WTC11 (cell line): ENCODE measurements at regions not wholly inside any gene's neighbourhood (a gene's known extent, or its start where the extent isn't known, plus 50 kb on each side); places are given as distances from the start of the nearest gene placed in this dataset.

Source experiments
- ATAC-seq: fragments of 200-7000 bp; cut with Tn5 transposase; 2 replicates; pipeline ENCODE4 v1.10.0; 2021; ENCODE audit warnings: mild to moderate bottlenecking, moderate library complexity
- CTCF ChIA-PET: fragments of 300-600 bp; sonication (Branson Sonifier 250); formaldehyde crosslinking; loops from one replicate; lab custom pipeline; 2021; ENCODE audit warnings: antibody characterized with exemption; lab: Charles Lee
- POLR2A ChIA-PET: fragments of 350-600 bp; sonication (Branson Sonifier 250); formaldehyde crosslinking; loops from one replicate; lab custom pipeline; 2021; ENCODE audit warnings: antibody characterized with exemption; lab: Charles Lee
- DNase-seq: peaks from one replicate; pipeline ENCODE4 v3.0.0; 2021; ENCODE audit warnings: low spot score
- H3K27ac Mint-ChIP-seq: 2 replicates; pipeline ENCODE4 v1.8.0; 2021; ENCODE audit warnings: mixed read lengths
- H3K27me3 Mint-ChIP-seq: 2 replicates; pipeline ENCODE4 v1.8.0; 2021; ENCODE audit warnings: low read depth, mild to moderate bottlenecking, moderate library complexity, mixed read lengths
- H3K36me3 Mint-ChIP-seq: 2 replicates; pipeline ENCODE4 v1.8.0; 2021; ENCODE audit warnings: mixed read lengths
- H3K4me1 Mint-ChIP-seq: 2 replicates; pipeline ENCODE4 v1.8.0; 2022; ENCODE audit warnings: mixed read lengths
- H3K4me3 Mint-ChIP-seq: 2 replicates; pipeline ENCODE4 v1.8.0; 2021; ENCODE audit warnings: mild to moderate bottlenecking, moderate library complexity, mixed read lengths
- H3K9me3 Mint-ChIP-seq: 2 replicates; pipeline ENCODE4 v1.8.0; 2021; ENCODE audit warnings: mixed read lengths
- ATF3 ChIP-seq: sonication (generic); formaldehyde crosslinking; conservative IDR thresholded peaks from 2 replicates; pipeline ENCODE4 v1.8.1; 2022; ENCODE audit warnings: mild to moderate bottlenecking, missing genetic modification reagents
- ATF6 ChIP-seq: sonication (generic); formaldehyde crosslinking; IDR thresholded peaks from 2 replicates; pipeline ENCODE4 v1.8.1; 2023; ENCODE audit warnings: mild to moderate bottlenecking, missing genetic modification reagents
- CREM ChIP-seq: sonication (generic); formaldehyde crosslinking; IDR thresholded peaks from 2 replicates; pipeline ENCODE4 v1.8.1; 2022; ENCODE audit warnings: mild to moderate bottlenecking, missing genetic modification reagents, moderate library complexity
- E2F5 ChIP-seq: sonication (generic); formaldehyde crosslinking; IDR thresholded peaks from 2 replicates; pipeline ENCODE4 v1.8.1; 2022; ENCODE audit warnings: mild to moderate bottlenecking, moderate library complexity, missing genetic modification reagents
- GABPB1 ChIP-seq: sonication (generic); formaldehyde crosslinking; IDR thresholded peaks from 2 replicates; pipeline ENCODE4 v1.8.1; 2023; ENCODE audit warnings: mild to moderate bottlenecking, missing genetic modification reagents
- GRHL2 ChIP-seq: fragments of 250-450 bp; sonication (Bioruptor Pico); IDR thresholded peaks from 2 replicates; pipeline ENCODE4 v1.8.0; 2022; ENCODE audit warnings: mild to moderate bottlenecking, moderate library complexity; ENCODE audit not compliant: insufficient replicate concordance, severe bottlenecking
- HMGXB4 ChIP-seq: sonication (generic); formaldehyde crosslinking; IDR thresholded peaks from 2 replicates; pipeline ENCODE4 v1.8.1; 2023; ENCODE audit warnings: mild to moderate bottlenecking, moderate library complexity, missing genetic modification reagents
- JAZF1 ChIP-seq: fragments of 250-450 bp; sonication (Bioruptor Pico); IDR thresholded peaks from 2 replicates; pipeline ENCODE4 v1.9.0; 2021; ENCODE audit warnings: moderate library complexity, mild to moderate bottlenecking, inconsistent platforms
- MAX ChIP-seq: sonication (generic); formaldehyde crosslinking; IDR thresholded peaks from 2 replicates; pipeline ENCODE4 v1.8.0; 2022; ENCODE audit warnings: mild to moderate bottlenecking, missing genetic modification reagents
- NFE2L1 ChIP-seq: sonication (generic); formaldehyde crosslinking; IDR thresholded peaks from 2 replicates; pipeline ENCODE4 v1.8.1; 2023; ENCODE audit warnings: missing genetic modification reagents
- NR3C1 ChIP-seq: sonication (generic); formaldehyde crosslinking; conservative IDR thresholded peaks from 2 replicates; pipeline ENCODE4 v1.8.1; 2023; ENCODE audit warnings: low read depth, mild to moderate bottlenecking, missing genetic modification reagents
- RELA ChIP-seq: sonication (generic); formaldehyde crosslinking; IDR thresholded peaks from 2 replicates; pipeline ENCODE4 v1.8.1; 2022; ENCODE audit warnings: missing genetic modification reagents, mild to moderate bottlenecking, borderline replicate concordance
- SOX15 ChIP-seq: fragments of 250-450 bp; sonication (Bioruptor Pico); IDR thresholded peaks from 2 replicates; pipeline ENCODE4 v1.9.0; 2021; ENCODE audit warnings: mild to moderate bottlenecking
- TEAD1 ChIP-seq: sonication (generic); formaldehyde crosslinking; IDR thresholded peaks from 2 replicates; pipeline ENCODE4 v1.8.0; 2022; ENCODE audit warnings: mild to moderate bottlenecking, missing genetic modification reagents
- ZNF232 ChIP-seq: sonication (generic); formaldehyde crosslinking; IDR thresholded peaks from 2 replicates; pipeline ENCODE4 v1.8.0; 2022; ENCODE audit warnings: mild to moderate bottlenecking, missing genetic modification reagents
- ZNF263 ChIP-seq: sonication (generic); formaldehyde crosslinking; IDR thresholded peaks from 2 replicates; pipeline ENCODE4 v1.8.1; 2022; ENCODE audit warnings: low read depth, mild to moderate bottlenecking, moderate library complexity, missing genetic modification reagents
- ZNF512 ChIP-seq: sonication (generic); formaldehyde crosslinking; IDR thresholded peaks from 2 replicates; pipeline ENCODE4 v1.8.1; 2022; ENCODE audit warnings: missing genetic modification reagents, borderline replicate concordance

- TF ChIP-seq ZNF512 (no peak), ZNF263 (CRISPR knock-in tag) (no peak)
Observed at GRCh38 chr6:16044211-16044643, 84.7 kb upstream of the MYLIP start (continued).

GRCh38 chr6:16043171-16044135 lies 85.4 kb upstream of the MYLIP start:
- POLR2A ChIA-PET: no interaction called here
- CTCF ChIA-PET: no interaction called here
- DNase-seq (no peak), ATAC-seq (no peak)
- Mint-ChIP-seq H3K4me3 (no peak overlapping the region), H3K4me1 (peaks cover 3% of the 10 kb centered on the region; the same call in 1 of the 2 replicates), H3K36me3 (peaks cover 41% of the 10 kb centered on the region), H3K27me3 (peaks cover under 1% of the 10 kb centered on the region), H3K27ac (no peak overlapping the region), H3K9me3 (peaks cover 59% of the 10 kb centered on the region)
- TF ChIP-seq ATF6 (CRISPR knock-in tag): no peak
- no peak for TF ChIP-seq JAZF1 (CRISPR knock-in tag)
- no peak for TF ChIP-seq GABPB1 (CRISPR knock-in tag)
- no peak for TF ChIP-seq SOX15

GRCh38 chr6:16042751-16043150 lies 86.1 kb upstream of the MYLIP start:
- ATAC-seq (no peak), DNase-seq (no peak)
- H3K36me3 Mint-ChIP-seq: peaks cover 47% of the 10 kb centered on the region
- TF ChIP-seq CREM (CRISPR knock-in tag) (no peak), MAX (CRISPR knock-in tag) (no peak), ZNF232 (CRISPR knock-in tag) (no peak), ATF3 (CRISPR knock-in tag) (no peak), HMGXB4 (CRISPR knock-in tag) (no peak), NFE2L1 (no peak), RELA (CRISPR knock-in tag) (no peak), E2F5 (CRISPR knock-in tag) (no peak), NR3C1 (no peak), GRHL2 (CRISPR knock-in tag) (no peak), TEAD1 (CRISPR knock-in tag) (no peak)
- H3K9me3 Mint-ChIP-seq: peaks cover 60% of the 10 kb centered on the region
- ChIA-PET POLR2A (no interaction called here), CTCF (no interaction called here)
- no peak overlapping the region for H3K4me3 Mint-ChIP-seq
- H3K27me3 Mint-ChIP-seq: peaks cover 3% of the 10 kb centered on the region
- no peak overlapping the region for H3K27ac Mint-ChIP-seq
- peaks cover 3% of the 10 kb centered on the region; the same call in 1 of the 2 replicates for H3K4me1 Mint-ChIP-seq
